LNCaP clone FGC (cell line): ENCODE measurements at regions not wholly inside any gene's neighbourhood (a gene's known extent, or its start where the extent isn't known, plus 50 kb on each side); places are given as distances from the start of the nearest gene placed in this dataset.
"Not testable (repeated sequence)": the region's sequence is repeated elsewhere in the genome, so short reads cannot be mapped to it uniquely, and the experiment has no call there.

Source experiments
- DNase-seq: peaks from one replicate; pipeline ENCODE4 v3.0.0-alpha.2; 2011; ENCODE audit warnings: low read depth
- H3K4me3 ChIP-seq: 2 replicates; pipeline ENCODE4 v1.5.1; 2011; ENCODE audit warnings: mild to moderate bottlenecking, low read depth, low read length, control low read depth
- TF ChIP-seq, protein P1 (sequence below): IDR thresholded peaks from 2 replicates; pipeline ENCODE4 v1.5.1; 2012; ENCODE audit warnings: mild to moderate bottlenecking; ENCODE audit not compliant: control insufficient read depth, insufficient read depth; ENCODE audit errors: extremely low read depth

DNA sequence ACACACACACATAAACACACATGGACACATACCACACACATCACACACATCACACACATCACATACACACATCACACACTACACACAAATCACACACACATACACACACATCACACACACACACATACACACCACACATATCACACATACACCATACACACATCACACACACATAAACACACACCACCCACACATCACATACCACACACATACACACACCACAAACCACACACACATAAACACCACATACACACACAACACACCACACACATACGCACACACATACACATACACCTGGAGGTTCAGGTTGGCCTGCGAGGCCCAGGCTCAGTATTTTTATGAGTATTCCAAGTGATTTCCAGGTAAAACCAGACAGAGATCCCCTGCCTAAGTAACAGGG lies 279.5 kb downstream of the FOXL1 start:
- TF ChIP-seq, protein P1, sequence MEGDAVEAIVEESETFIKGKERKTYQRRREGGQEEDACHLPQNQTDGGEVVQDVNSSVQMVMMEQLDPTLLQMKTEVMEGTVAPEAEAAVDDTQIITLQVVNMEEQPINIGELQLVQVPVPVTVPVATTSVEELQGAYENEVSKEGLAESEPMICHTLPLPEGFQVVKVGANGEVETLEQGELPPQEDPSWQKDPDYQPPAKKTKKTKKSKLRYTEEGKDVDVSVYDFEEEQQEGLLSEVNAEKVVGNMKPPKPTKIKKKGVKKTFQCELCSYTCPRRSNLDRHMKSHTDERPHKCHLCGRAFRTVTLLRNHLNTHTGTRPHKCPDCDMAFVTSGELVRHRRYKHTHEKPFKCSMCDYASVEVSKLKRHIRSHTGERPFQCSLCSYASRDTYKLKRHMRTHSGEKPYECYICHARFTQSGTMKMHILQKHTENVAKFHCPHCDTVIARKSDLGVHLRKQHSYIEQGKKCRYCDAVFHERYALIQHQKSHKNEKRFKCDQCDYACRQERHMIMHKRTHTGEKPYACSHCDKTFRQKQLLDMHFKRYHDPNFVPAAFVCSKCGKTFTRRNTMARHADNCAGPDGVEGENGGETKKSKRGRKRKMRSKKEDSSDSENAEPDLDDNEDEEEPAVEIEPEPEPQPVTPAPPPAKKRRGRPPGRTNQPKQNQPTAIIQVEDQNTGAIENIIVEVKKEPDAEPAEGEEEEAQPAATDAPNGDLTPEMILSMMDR = no peak
- DNase-seq = no peak

DNA sequence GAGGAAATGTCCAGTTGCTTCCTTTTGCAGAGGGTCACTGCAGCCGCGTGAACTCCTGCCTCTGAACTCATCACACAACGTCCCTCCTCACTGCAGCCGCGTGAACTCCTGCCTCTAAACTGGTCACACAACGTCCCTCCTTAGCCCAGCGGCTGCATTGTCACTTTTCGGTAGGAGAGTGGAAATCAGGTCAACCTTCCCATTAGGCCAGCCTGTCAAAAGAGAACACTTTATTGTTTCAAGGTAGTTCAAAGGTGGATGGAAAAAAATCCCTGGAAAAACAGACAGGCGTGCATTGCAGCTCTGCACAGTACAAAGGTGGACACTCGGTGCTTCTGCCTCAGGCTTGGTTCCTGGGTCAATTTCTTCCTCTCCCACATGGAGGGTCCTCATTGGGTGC lies 280.2 kb downstream of the FOXL1 start:
- TF ChIP-seq, protein P1 = no peak

More for the DNA sequence above, 279.5 kb downstream of the FOXL1 start:
- H3K4me3 ChIP-seq = no peak overlapping the region

DNA sequence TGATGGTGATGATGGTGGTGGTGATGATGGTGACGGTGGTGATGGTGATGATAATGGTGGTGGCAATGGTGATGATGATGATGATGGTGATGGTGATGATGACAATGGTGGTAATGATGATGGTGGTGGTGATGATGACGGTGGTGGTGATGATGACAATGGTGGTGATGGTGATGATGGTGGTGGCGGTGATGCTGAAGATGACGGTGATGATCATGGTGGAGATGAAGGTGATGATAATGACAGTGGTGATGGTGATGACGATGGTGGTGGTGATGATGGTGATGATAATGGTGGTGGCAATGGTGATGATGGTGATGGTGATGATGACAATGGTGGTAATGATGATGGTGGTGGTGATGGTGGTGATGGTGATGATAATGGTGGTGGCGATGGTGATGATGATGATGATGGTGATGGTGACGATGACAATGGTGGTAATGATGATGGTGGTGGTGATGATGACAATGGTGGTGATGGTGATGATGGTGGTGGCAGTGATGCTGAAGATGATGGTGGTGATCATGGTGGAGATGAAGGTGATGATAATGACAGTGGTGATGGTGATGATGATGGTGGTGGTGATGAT lies 283.0 kb downstream of the FOXL1 start:
- not testable (repeated sequence) for DNase-seq, H3K4me3 ChIP-seq

More for the DNA sequence above, 280.2 kb downstream of the FOXL1 start:
- DNase-seq = no peak
- H3K4me3 ChIP-seq = no peak overlapping the region

DNA sequence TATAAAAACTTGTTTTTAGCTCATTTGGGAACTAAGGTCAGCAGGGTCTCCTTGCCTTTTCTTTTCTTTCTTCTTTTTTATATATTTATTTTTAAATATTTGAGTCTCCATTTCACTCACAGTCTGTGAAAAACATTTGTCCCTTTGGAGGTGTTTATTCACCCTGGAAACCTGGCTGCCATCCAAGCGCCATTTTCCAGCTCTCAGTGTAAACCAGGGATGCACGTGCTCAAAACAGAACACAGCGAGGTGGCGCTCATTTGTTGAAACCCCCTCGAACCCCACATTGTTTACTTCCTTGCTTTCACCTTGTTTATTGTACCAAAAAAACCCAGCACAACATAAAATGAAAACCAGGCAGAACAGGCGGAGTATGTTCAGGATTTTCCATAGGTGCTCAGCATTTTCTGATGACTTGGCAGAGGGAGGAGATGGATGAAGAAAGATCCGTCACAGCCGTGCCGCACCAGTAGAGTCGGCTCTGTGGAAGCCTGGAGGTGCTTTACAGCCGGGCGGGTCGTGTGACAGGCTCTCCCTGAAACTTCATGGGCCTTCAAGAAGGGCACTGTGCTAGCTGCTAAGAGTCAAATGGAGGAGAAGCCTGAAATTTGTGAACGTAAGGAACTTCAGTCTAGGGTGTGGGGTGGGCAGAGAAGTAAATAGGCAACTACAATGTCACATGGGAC lies 284.4 kb downstream of the FOXL1 start:
- no peak overlapping the region for H3K4me3 ChIP-seq
- TF ChIP-seq, protein P1 = no peak
- no peak for DNase-seq

DNA sequence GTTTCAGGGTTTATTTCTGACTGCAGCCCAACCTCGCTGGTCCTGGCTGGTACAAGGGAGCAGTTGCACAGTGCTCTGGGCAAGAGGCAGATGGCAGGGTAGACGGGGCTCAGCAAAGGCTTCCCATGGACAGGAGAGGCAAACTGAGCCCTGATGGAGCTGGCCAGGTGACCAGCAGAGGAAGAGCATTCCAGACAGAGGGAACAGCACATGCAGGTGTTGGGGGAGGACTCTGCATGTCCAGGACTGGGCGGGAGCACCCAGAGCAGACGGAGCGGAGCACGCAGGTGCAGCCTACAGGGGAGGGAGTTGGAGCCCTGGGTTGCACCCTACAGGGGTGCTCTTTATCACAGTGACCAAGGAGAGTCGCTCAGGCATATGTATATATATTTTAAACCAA lies 285.3 kb downstream of the FOXL1 start:
- H3K4me3 ChIP-seq = no peak overlapping the region
- TF ChIP-seq, protein P1 = no peak
- DNase-seq = no peak

DNA sequence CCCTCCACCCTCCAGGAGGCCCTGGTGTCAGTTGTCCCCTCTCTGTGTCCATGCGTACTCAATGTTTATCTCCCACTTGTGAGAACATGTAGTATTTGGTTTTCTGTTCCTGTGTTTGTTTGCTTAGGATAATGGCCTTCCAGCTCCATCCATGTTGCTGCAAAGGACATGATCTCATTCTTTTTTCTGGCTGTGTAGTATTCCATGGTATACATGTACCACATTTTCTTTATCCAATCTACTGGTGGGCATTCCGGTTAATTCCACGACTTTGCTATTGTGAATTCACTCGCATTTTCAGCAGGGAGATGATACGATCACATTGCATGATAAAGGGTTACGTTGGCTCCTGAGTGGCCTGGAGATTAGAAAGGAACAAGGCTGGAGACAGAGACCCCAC lies 286.2 kb downstream of the FOXL1 start:
- no peak overlapping the region for H3K4me3 ChIP-seq
- no peak for DNase-seq
- TF ChIP-seq, protein P1 = no peak

DNA sequence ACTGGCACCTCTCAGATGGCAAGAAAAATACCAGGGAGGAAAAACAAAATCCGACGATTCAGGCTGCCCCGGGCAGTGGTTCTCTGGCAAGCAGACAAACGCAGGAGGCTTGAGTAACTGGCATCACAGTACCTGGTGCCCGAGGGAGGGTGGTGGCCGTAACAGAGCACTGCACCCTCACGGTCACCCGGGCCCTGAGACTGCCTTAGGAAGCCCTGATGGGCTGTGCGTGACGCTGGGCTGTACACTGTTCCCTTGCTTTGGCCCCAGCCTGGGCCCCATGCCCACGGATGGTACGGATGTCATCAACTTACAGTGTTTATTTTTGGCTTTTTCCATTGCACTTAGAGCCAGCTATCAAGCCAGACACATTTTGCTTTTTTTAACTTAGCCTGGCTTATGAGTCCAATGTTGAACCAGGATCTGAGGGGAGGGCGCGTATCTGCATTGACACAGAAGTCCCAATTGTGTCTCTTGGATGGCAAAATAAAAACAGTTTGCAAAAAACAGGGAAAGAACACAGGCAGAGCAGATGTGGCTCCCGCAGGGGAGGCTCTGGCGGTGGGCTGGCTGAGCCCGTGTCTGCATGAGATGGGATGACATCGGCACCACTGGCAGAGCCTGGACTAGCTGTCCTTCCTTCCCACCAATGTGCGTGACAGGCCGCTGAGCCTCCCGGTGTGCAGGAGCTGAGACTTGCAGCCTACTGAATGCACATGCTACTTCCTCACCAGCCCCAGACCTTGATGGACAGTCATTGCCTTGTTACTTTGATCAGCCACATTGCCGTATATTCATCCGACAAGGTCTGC lies 287.7 kb downstream of the FOXL1 start:
- H3K4me3 ChIP-seq = no peak overlapping the region
- TF ChIP-seq, protein P1 = no peak
- DNase-seq = no peak
